ENCODE measurements at regions not wholly inside any gene's neighbourhood (a gene's known extent, or its start where the extent isn't known, plus 50 kb on each side); places are given as distances from the start of the nearest gene placed in this dataset.
"Not testable (repeated sequence)": the region's sequence is repeated elsewhere in the genome, so short reads cannot be mapped to it uniquely, and the experiment has no call there.

DNA sequence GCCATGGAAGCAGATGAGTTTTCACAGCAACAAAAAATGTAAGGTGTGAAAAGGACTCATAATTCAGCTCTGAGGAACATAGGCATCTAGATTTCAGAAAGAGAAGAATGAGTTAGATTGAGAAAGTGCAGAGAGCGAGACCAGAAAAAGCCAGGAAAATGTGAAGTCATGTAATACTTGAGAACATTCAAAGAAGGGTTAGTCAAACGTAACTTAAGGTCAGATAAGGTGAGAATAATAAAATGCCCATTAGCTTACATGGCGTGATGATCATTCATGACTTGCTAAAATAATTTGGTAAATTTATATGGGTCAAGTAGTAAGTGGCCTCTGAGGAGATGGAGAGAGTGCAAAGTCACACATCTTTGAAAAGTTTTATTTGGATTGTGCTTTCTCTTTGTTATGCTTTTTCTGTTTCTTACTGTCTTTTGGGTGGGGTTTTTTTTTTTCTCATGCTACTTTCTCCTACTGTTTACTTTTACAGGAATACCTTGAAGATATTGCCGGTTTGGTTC is 271.8 kb upstream of the NRG3 start:
- DNase-seq (ENCODE audit: low spot score) = no peak

DNA sequence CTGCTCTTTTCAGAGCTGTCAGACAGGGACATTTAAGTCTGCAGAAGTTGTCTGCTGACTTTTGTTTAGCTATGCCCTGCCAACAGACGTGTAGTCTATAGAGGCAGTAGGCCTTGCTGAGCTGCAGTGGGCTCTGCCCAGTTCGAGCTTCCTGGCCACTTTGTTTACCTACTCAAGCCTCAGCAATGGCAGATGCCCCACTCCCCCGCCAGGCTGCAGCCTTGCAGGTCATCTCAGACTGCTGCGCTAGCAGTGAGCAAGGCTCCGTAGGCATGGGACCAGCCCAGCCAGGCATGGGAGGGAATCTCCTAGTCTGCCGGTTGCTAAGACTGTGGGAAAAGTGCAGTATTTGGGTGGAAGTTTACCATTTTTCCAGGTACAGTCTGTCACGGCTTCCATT is 230.5 kb upstream of the NRG3 start:
- DNase-seq (ENCODE audit: low spot score) = not testable (repeated sequence)

DNA sequence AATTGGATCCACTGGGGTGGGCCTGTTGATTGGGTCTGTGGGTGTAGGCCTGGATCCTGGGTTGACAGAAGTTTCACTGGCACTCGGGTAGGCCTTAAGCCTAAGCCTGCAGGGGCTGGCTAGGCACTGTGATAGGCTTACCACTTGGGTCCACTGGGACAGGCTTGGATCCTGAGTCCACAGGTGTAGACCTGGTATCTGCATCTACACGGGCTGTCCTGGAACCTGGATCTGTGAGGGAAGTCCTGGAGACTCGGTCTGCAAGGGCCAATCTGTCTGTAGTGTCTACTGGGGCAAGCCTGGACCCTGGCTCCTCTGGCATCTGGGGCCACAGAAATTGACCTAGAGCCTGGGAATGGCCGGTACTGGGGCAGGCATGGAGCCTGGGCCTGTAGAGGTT is 219.0 kb upstream of the NRG3 start:
- DNase-seq (ENCODE audit: low spot score) = no peak

DNA sequence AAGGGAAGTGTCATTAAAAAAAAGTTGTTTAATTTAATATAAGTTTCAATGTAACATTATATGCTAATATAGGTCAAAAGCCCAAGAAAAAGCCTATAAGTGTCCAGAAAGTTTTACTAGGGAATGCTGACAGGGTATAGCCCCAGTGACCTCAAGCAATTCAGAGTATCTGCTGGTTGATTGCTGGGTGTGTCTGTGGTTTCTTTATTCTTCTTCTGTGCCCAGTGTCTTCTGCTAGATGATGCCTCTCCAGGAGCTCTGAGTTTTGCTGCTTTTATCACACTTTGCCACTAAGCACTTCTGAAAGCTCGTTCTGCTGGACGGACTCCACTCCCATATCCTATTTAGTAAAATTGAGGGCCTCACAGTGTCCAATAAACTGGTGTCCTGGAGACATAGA is 212.2 kb upstream of the NRG3 start:
- no peak for DNase-seq (ENCODE audit: low spot score)

DNA sequence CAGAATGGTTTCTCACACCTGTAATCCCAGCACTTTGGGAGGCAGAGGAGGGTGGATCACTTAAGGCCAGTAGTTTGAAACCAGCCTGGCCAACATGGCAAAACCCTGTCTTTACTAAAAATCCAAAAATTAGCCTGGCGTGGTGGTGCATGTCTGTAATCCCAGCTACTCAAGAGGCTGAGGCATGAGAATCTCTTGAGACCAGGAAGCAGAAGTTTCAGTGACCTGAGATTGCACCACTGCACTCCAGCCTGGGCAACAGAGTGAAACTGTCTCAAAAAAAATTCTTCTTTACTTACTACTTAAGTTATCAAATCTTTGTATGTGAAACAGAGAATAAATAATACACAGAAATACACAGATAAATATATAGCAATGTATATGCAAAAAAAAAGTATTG is 210.2 kb upstream of the NRG3 start:
- not testable (repeated sequence) for DNase-seq (ENCODE audit: low spot score)

DNA sequence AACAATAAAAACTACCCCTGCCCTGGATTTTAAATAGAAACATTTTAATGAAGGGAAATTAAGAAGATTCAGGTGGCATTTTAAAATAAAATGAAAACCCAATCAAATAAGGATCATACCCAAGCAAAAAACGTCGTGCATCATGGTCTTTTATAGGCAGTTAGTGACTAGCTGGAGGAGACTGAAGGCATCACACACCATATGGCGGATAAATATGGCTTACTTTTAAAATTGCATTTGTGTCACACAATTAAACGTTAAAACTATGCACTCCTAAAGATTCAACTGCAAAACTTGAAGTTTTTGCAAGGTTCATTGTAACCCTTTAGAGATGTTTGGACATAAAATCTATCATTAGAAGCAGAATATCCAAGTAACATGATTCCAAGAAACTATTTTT is 200.1 kb upstream of the NRG3 start:
- DNase-seq (ENCODE audit: low spot score) = no peak

DNA sequence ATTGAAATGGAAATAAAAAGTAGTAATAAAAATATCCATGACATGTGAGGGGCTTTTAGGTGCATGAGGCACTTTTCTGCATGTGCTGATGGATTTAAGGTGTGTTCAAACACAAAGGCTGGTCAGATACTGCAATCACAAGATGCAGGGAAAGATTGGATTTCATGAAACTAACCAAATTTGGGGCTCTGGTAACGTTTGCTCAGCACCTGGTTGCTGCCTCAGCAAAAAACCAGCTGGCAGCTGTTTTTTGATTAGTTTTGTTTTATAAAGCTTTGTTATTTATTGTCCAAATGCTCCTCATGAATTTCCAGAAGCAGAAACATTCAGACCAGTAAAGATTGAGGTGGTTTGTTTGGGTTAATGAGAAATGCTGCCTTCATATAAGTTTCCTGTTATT is 195.7 kb upstream of the NRG3 start:
- DNase-seq (ENCODE audit: low spot score) = no peak

DNA sequence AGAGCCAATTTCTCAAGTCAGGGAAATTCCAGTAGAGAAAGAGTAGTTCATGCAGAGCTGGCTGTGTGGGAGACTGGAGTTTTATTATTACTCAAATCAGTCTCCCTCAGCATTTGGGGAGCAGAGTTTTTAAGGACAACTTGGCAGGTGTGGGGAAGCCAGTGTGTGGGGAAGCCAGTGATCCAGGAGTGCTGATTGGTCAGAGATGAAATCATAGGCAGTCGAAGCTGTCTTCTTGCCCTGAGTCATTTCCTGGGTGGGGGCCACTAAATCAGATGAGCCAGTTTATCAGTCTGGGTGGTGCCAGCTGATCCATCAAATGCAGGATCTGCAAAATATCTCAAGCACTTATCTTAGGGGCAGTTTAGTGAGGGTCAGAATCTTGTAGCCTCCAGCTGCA is 194.6 kb upstream of the NRG3 start:
- DNase-seq (ENCODE audit: low spot score) = no peak

DNA sequence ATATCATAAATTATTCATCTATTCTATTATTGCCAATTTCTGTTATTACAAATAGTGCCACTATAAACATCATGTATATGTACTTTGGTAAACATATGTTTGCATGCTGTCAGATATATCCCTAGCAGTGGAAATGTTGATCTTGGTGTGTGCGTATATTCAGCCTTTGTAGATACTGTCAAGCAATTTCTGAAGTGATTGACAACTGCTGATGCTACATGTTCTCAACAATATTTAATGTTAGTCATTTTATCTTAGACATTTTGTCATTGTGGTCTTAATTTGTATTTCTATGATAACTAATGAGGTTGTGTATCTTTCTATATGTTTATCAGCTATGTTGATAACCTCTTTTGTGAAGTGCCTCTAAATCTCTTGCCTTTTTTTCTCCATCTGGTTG is 186.5 kb upstream of the NRG3 start:
- DNase-seq (ENCODE audit: low spot score) = no peak

DNA sequence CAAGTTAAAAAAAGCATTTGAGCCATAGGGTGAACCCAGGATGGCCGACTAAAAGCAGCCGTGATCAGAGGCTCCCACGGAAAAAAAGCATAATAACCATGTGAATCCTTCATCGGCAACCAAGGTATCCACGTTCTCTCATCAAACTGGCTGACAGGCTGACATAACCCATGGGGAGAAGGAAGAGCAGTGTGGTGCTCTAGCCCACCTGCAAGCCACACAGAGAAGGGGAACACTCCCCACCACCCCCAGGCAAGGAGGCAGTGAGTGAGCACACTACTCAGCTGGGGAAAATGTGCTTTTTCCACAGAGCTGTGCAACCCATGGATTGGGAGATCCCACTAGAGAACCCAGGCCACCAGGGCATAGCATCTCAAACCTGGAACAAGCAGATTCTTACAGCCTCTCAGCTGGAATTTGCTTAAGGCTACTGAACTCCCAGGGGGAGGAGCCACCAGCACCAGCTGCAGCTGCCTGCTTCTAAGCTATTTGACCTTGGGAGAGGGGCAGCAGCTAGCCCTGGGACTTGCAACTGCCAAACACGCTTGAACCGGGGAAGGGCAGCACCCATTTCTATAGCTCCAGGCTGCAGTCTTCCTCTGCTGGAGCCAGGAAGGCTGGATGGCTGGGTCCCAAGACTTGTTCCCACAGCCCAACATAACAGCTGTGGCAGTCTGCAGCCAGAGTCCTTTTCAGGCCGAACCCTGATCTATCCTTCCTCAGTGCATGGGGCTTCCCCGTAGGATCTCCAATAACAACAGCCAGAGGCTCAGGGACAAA is 178.2 kb upstream of the NRG3 start:
- DNase-seq (ENCODE audit: low spot score) = no peak

DNA sequence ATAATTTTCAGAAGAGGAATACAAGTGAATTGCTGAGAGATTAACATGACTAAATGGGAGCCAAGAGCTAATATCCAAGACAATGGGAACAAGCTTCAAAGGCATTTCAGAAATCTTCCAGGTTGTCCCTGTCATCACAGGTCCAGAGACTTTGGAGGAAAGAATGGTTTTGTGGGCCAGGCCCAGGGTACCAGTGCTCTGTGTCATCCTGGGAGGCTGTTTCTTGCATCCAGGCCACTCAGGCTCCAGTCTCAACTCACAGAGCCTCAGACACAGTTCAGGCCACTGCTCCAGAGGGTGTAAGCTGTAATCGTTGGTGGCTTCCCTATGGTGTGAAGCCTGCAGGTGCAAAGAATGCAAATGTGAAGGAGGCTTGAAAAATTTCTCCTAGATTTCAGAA is 170.4 kb upstream of the NRG3 start:
- no peak for DNase-seq (ENCODE audit: low spot score)

DNA sequence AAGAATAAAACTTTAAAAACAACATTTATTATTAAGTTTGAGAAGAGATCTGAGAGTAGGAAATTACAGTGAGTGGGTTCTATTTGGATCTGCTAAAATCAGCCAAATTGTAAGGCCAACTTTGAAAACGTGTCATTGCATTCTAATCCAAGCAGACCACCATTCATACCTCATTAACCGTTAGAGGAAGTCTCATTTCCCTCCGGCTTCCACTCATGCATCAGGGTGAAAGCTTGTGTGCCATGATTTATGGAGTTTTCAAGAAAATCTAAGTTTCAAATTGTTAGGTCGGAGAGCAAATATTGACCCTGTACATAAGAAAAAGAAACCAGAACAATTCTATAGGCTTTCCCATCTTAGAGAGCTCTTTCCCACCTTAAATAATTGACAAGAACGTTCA is 166.6 kb upstream of the NRG3 start:
- no peak for DNase-seq (ENCODE audit: low spot score)

DNA sequence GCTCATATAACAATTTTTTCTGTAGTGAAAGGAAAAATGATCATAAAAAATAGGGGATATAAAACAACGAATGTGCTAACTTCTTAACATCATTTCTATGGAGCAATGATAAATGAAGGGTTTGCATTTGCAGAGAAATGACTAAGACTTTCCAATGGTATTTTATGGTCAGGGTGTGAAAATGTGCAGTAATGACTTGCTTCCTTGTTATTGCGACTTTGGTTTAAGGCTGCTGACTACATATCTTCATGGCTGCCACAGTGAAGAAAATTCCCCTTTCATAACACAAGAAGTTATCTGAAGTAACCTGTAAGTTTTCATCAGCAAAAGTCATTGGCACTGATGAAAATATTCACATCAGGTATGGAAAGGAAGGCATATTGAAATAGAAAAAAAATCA is 166.1 kb upstream of the NRG3 start:
- DNase-seq (ENCODE audit: low spot score) = no peak

DNA sequence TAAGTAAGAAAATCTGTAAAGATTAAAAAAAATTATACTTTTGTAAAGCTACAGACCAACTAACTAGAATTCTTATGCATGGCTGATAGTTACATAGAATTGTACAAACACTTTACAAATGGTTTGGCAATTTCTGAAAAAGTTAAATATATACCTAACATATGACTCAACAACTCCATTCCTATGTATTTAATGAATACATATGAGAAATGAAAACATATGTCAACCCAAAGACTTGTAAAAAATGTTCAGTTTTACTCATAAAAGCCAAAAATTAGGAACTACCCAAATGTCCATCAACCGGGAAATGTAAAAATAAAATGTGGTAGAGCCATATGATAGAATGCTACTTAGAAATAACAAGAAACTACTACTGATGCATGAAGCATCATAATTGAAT is 152.6 kb upstream of the NRG3 start:
- DNase-seq (ENCODE audit: low spot score) = no peak

DNA sequence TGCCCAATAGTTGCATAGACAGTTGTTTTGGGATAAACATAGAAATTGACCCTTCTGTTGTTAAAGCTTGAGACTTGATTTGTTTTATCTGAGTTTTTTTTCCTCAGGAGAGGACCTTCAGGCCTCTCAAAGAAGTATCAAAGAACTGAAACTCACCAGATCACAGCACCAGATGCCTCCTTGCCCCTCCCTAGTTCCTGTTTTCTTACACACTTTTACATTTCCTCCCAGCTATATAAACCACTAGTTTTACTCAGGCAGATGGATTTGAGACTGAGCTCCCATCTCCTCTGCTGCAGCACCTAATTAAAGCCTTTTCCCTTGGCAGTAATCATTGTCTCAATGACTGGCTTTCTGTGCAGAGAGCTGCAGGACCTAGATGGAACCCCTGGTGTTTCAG is 150.6 kb upstream of the NRG3 start:
- no peak for DNase-seq (ENCODE audit: low spot score)

DNA sequence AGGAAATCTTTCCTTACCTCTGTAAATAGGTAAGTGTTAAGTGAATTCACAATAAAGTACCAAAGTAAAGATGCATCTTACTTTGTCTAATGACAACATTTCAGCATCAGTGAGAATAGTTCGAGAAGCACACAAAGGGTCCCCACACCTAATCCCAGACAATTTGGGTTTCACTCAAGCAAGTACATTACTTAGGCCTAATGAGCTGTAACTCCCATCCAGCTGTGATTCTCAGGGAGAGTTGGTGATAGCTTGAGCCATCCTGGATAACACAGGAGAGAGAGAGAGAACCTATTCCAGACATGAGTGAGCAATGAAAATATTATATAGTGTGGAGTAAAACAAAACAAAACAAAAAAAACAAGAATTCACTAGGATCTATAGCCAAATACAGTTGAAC is 149.1 kb upstream of the NRG3 start:
- no peak for DNase-seq (ENCODE audit: low spot score)

DNA sequence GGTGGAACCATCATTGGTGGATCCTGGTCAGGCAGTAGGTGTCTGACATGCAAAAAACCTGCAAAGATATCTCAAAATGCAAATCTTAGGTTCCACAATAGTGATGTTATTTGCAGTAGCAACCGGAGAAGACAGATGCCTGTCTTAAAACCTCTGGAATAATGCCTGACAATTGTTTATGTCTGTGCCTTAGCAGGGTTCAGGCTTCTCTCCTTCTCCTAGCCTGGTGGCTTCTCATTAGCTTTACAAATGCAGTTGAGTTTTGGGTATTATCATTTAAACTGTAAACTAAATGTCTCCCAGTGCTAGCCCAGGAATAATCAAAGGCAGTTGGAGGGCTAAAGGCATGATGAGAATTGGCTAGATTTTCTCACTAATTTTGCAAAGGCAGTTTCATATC is 146.3 kb upstream of the NRG3 start:
- no peak for DNase-seq (ENCODE audit: low spot score)

DNA sequence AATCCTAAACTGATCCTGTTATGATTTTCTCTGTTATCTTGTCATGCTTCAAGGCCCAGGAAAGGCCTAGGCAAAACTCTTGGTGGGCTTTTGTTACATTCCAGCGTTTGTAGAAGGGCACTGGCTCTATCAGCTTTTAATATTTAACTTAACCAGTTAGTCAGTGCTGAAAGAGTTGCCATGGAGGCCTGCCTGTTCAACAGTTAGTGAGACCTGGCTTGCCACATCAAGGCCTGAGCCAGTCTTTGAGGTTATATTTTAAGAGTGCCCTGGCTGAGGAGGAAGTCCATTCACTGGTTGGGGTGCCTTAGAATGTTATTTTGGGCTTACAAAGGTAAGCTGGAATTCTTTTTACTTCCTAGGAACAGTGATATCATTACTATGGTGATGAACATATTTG is 144.1 kb upstream of the NRG3 start:
- no peak for DNase-seq (ENCODE audit: low spot score)

DNA sequence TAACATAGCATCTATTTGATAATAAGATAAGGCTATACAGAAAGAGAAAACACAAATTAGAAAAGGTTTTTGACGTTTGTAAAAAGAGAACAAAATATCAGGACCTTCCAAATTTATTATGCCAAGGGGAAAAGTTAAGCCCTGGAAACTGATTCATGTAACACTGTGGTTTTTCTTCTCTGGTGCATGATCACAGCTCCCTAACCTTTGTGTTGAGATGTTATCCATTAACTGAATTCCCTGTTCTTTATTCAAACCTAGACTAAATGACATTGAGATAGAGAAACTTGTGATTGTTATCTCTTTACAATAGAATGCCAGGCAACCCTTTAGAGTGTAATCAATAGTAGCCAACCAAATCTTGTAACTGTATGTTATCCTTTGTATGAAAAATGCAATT is 141.5 kb upstream of the NRG3 start:
- DNase-seq (ENCODE audit: low spot score) = no peak

DNA sequence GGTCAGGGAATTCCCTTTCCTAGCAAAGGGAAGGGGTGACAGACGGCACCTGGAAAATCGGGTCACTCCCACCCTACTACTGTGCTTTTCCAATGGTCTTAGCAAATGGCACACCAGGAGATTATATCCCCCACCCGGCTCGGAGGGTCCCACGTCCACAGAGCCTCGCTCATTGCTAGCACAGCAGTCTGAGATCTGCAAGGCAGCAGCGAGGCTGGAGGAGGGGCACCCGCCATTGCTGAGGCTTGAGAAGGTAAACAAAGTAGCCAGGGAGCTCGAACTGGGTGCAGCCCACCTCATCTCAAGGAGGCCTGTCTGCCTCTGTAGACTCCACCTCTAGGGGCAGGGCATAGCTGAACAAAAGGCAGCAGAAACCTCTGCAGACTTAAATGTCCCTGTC is 139.8 kb upstream of the NRG3 start:
- not testable (repeated sequence) for DNase-seq (ENCODE audit: low spot score)

DNA sequence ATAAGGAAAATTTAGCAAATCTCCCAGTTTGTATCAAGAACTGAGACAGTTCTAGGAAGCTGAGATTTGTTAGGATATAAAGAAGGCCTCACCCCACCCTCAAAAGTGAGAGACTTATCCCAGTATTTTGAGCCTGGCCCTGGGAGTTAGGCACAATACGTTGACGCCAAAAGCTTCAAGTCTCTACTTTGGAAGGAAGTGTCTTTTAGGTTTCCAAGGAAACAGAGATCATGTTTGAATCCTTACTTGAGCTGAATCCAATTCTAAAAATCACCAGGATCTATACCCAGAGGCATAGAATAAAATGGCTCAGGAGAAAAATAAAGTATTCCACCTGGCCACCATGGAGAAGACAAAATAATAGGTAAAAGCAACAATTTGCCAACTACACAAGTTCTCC is 115.9 kb upstream of the NRG3 start:
- DNase-seq (ENCODE audit: low spot score) = no peak

DNA sequence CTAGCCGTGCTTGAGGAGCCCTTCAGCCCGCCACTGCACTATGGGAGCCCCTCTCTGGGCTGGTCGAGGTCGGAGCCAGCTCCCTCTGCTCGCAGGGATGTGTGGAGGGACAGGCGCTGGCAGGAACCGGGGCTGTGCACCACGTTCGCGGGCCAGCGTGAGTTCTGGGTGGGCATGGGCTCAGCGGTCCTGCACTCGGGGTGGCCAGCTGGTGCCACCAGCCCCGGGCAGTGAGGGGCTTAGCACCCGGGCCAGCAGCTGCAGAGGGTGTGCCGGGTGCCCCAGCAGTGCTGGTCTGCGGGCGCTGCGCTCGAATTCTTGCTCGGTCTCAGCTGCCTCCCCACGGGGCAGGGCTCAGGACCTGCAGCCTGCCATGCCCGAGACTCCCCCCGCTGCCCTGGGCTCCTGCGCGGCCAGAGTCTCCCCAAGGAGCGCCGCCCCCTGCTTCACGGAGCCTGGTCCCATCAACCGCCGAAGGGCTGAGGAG is 90.8 kb upstream of the NRG3 start:
- DNase-seq (ENCODE audit: low spot score) = no peak

DNA sequence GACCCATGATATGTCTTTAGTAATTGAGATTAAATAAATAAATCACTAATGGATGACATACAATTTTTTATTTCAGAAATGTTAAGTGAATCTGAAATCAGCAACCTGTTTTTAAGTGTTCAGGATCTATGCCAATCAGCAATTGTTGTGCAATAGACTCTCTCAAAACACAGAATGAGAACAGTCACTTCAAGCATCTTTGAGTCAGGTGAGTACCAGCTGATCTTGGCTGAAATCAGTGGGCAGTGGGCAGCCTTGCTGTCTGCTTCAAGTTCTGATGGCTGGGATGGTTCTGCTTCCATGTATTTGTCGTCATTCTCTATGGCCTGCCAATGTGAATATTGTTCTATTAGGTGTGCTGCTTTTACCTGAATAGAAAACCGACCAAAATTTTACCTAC is 82.3 kb upstream of the NRG3 start:
- DNase-seq (ENCODE audit: low spot score) = no peak

DNA sequence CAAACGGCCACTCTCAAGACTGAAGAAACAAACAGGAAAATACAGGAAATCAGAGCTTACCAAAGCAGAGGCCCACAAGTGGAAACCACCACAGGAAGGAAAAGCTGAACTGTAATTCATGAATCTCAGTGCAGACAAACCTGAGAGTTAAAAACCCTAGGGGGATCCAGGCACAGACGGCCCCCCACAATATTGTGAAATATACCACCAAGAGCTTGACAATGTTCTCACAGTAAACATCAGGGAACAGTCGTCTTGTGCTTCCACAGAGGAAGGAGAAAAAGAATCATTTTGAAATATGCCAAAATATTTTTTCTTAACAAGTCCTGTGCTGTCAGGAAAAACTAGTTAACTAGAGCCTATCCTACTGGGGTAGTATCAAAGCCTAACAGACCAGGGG is 68.2 kb upstream of the NRG3 start:
- DNase-seq (ENCODE audit: low spot score) = no peak

Data from hematopoietic multipotent progenitor cell treated with erythropoietin and hydrocortisone succinate and interleukin-3 and kit ligand, for 17 days (in vitro differentiated cells).